Thyroid gland (tissue), 4 donors: ENCODE measurements at regions not wholly inside any gene's neighbourhood (a gene's known extent, or its start where the extent isn't known, plus 50 kb on each side); places are given as distances from the start of the nearest gene placed in this dataset.
"Not testable (repeated sequence)": the region's sequence is repeated elsewhere in the genome, so short reads cannot be mapped to it uniquely, and the experiment has no call there.

Experiments
- DNase-seq, 2 donors: peaks; one replicate each; pipeline ENCODE4 v3.0.0-alpha.2; 2019
- H3K27ac ChIP-seq, 3 donors: fragments of 200-600 bp; sonication (generic); 1 replicate in 2 of 3; 2 replicates in 1 of 3; pipeline ENCODE4 v1.5.1; 2016 to 2019; ENCODE audit warnings: mild to moderate bottlenecking in 1 of 3, moderate library complexity in 1 of 3
- H3K27me3 ChIP-seq: fragments of 200-600 bp; sonication (generic); one replicate; pipeline ENCODE4 v1.5.1; 2019
- H3K36me3 ChIP-seq, 2 donors: fragments of 200-600 bp; sonication (generic); one replicate each; pipeline ENCODE4 v1.5.1; 2016 to 2019
- H3K4me1 ChIP-seq, 2 donors: fragments of 200-600 bp; sonication (generic); one replicate each; pipeline ENCODE4 v1.5.1; 2017 to 2019
- H3K4me3 ChIP-seq, 3 donors: fragments of 200-600 bp; sonication (generic); replicated peaks in 1 of 3; 1 replicate in 2 of 3; 2 replicates in 1 of 3; pipeline ENCODE4 v1.5.1; 2016; ENCODE audit warnings: mild to moderate bottlenecking in 1 of 3
- H3K9me3 ChIP-seq: fragments of 200-600 bp; sonication (generic); one replicate; pipeline ENCODE4 v1.5.1; 2017
- POLR2A ChIP-seq, 2 donors: fragments of 450-650 bp; IDR thresholded peaks; one replicate each; pipeline ENCODE4 v1.6.1; 2017; ENCODE audit warnings: antibody characterized with exemption in 2 of 2, mild to moderate bottlenecking in 2 of 2, moderate library complexity in 1 of 2
- WGBS, 2 donors: methylation state at CpG; one replicate each; pipeline ENCODE4 v1.1.5; 2017; 5-methylcytosine and 5-hydroxymethylcytosine counted together
- intact Hi-C: fragments of 100-400 bp; cut with DNase I; formaldehyde crosslinking; loops from one replicate; pipeline ENCODE4 v1.15.1; 2023
- TF ChIP-seq, protein P1 (sequence below), 6 experiments: fragments of 200-600 bp in 3 of 6; fragments of 450-650 bp in 3 of 6; sonication (generic) in 3 of 6; IDR thresholded peaks; one replicate each; pipeline ENCODE4 v1.5.1; 2016 to 2019; ENCODE audit warnings: antibody characterized with exemption in 6 of 6, mild to moderate bottlenecking in 2 of 6, inconsistent platforms in 1 of 6, moderate library complexity in 1 of 6

DNA sequence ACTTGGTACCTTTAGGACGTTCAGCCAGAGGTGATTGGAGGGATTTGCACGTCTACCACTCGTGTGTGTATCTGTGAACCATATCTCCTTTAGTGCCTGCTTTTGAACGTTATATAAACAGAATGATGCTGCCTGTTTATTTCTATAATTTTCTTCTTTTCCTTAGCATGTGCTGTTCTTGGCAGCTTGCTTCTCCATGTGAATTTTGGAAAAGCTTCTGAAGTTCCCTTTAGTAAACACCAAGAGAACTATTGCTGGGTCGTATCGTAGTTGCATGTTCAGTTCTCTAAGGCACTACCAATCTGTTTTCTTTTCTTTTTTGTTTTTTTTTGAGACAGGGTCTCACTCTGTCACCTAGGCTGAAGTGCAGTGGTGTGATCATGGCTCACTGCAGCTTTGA, 73.8 kb upstream of the FANCC start:
- H3K27me3 ChIP-seq, H3K4me1 ChIP-seq, H3K27ac ChIP-seq, H3K36me3 ChIP-seq, H3K9me3 ChIP-seq, DNase-seq, intact Hi-C loops, H3K4me3 ChIP-seq: not testable (repeated sequence)
- WGBS, 2 donors = 89 to 94% methylated on average over 6 of the region's 6 CpGs

DNA sequence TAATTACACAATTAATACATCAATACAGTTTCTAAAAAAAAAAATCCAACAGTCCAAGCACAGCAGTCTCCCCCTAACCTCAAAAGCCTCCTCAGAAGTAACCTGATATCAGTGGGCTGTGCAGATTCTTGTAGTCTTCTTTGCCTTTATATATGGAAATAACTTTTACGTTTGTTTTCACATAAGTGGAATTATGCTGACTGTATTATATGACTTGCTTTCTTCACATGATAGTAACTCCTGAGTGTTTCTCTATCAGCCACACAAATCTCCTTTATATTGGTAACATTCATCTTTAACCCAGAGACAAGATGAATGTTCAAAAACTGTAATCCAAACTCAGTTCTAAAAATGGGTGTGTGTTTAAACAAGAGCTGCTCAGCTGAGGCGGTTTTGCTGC, 71.9 kb upstream of the FANCC start:
- no peak overlapping the region for H3K27ac ChIP-seq
- intact Hi-C loops = no loop called here
- H3K9me3 ChIP-seq = no peaks in the 10 kb centered on the region
- no peaks in the 10 kb centered on the region for H3K27me3 ChIP-seq
- 81 to 86% methylated on average over 2 of the region's 2 CpGs for WGBS, 2 donors
- TF ChIP-seq, protein P1, sequence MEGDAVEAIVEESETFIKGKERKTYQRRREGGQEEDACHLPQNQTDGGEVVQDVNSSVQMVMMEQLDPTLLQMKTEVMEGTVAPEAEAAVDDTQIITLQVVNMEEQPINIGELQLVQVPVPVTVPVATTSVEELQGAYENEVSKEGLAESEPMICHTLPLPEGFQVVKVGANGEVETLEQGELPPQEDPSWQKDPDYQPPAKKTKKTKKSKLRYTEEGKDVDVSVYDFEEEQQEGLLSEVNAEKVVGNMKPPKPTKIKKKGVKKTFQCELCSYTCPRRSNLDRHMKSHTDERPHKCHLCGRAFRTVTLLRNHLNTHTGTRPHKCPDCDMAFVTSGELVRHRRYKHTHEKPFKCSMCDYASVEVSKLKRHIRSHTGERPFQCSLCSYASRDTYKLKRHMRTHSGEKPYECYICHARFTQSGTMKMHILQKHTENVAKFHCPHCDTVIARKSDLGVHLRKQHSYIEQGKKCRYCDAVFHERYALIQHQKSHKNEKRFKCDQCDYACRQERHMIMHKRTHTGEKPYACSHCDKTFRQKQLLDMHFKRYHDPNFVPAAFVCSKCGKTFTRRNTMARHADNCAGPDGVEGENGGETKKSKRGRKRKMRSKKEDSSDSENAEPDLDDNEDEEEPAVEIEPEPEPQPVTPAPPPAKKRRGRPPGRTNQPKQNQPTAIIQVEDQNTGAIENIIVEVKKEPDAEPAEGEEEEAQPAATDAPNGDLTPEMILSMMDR (IDR thresholded peaks at IDR 0.05) = no peak
- no peak for TF ChIP-seq POLR2A (IDR thresholded peaks at IDR 0.05)
- H3K4me1 ChIP-seq = no peaks in the 10 kb centered on the region
- DNase-seq = no peak
- H3K36me3 ChIP-seq = no peaks in the 10 kb centered on the region
- no peak overlapping the region for H3K4me3 ChIP-seq

DNA sequence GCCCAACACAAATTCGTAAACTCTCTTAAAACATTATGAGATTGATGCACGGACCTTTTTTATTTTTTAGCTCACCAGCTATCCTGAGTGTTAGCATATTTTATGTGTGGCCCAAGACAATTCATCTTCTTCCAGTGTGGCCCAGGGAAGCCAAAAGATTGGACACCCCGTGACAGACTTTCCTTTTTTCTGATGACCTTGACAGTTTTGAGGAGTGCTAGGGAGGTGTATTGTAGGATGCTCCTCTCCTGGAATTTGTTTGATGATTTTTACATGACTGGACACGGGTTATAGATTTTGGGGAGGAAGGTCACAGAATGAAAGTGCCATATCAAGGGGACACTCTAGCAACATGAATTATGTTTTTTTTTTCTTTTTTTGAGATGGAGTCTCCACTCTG, 69.3 kb upstream of the FANCC start:
- TF ChIP-seq, protein P1 (IDR thresholded peaks at IDR 0.05) = no peak
- TF ChIP-seq POLR2A (IDR thresholded peaks at IDR 0.05) = no peak
- H3K27ac ChIP-seq = no peak overlapping the region
- no peak for DNase-seq
- no peaks in the 10 kb centered on the region for H3K9me3 ChIP-seq
- no peaks in the 10 kb centered on the region for H3K36me3 ChIP-seq
- no peaks in the 10 kb centered on the region for H3K27me3 ChIP-seq
- no peaks in the 10 kb centered on the region for H3K4me1 ChIP-seq
- intact Hi-C loops = no loop called here
- 87 to 98% methylated on average over 4 of the region's 4 CpGs for WGBS, 2 donors
- no peak overlapping the region for H3K4me3 ChIP-seq

DNA sequence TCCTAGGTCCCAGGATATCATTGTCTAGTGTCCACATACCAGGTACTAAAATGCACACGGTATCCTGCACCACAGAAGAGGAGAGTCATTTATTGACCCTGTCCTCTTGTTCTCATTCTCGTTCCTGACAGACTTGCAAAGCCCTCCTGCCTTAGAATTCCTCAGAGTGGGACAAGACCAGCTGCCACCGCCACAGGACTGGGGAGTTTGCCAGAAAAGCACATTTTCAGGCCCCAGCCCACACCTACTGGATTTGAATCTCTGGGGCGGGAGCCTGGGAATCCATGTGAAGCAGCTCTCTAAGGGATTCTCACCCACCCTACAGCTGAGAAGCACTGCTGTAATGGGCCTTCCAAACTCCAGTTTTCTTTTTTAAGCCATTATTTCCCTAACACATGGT, 68.0 kb upstream of the FANCC start:
- Histone ChIP-seq H3K4me1 (no peaks in the 10 kb centered on the region), H3K27ac (no peak overlapping the region), H3K36me3 (no peaks in the 10 kb centered on the region), H3K9me3 (no peaks in the 10 kb centered on the region), H3K4me3 (no peak overlapping the region), H3K27me3 (no peaks in the 10 kb centered on the region)
- no peak for DNase-seq
- no peak for TF ChIP-seq POLR2A (IDR thresholded peaks at IDR 0.05)
- intact Hi-C loops = no loop called here
- 79 to 82% methylated on average over 4 of the region's 4 CpGs for WGBS, 2 donors

DNA sequence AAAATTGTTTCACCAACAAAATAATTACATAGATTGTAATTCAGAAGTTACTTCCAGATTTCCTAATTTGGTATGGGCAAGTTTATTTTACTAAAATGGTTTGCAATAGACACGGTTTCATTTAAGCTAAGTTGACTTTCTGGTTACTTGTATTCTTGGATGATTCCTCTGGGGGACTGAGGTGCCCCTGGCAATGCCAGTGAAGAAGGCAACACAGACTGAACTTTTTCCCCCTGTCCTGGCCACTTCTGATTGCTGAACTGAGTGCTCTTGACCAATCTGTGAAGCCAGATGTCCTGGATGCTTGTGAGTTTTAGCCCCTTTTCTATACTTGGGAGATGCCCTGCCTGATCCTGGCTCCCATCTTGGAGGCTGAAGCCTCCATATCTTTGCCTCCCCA, 66.3 kb upstream of the FANCC start:
- TF ChIP-seq, protein P1 (IDR thresholded peaks at IDR 0.05) = no peak
- no peak for TF ChIP-seq POLR2A (IDR thresholded peaks at IDR 0.05)
- Histone ChIP-seq H3K9me3 (no peaks in the 10 kb centered on the region), H3K4me3 (no peak overlapping the region), H3K36me3 (no peaks in the 10 kb centered on the region), H3K4me1 (no peaks in the 10 kb centered on the region), H3K27ac (no peak overlapping the region), H3K27me3 (no peaks in the 10 kb centered on the region)
- intact Hi-C loops = no loop called here
- WGBS, 2 donors = 56 to 61% methylated on average over 1 of the region's 1 CpG
- no peak for DNase-seq

DNA sequence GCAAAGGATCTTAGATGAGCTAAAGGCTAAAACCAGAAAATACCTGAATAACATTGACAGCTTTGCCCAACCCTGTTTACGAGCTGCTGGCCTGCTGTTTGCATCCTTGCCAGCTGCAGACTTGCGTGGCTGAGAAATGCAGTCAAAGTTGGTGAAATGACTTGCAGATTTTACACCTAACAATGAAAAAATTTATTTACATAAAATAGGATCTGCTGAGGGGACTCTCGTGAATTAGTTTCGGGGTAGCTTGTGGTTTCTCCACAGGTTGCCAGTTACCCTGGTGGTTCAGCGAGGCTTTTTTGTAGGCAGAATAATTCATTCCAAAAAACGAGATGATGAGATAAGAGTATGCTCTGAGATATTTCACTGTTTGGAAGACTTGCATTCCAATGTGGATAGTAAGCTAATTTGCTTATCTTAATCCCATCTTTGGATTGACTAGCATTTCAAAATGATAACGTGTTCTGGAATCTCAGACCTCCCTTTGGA, 65.7 kb upstream of the FANCC start:
- Histone ChIP-seq H3K9me3 (no peaks in the 10 kb centered on the region), H3K27me3 (no peaks in the 10 kb centered on the region), H3K4me1 (no peaks in the 10 kb centered on the region), H3K36me3 (no peaks in the 10 kb centered on the region), H3K27ac (no peak overlapping the region), H3K4me3 (no peak overlapping the region)
- 66 to 69% methylated on average over 7 of the region's 7 CpGs for WGBS, 2 donors
- TF ChIP-seq, protein P1 (IDR thresholded peaks at IDR 0.05) = no peak
- no peak for TF ChIP-seq POLR2A (IDR thresholded peaks at IDR 0.05)
- no peak for DNase-seq
- intact Hi-C loops = no loop called here
